GM23338 (cell line): ENCODE measurements at regions not wholly inside any gene's neighbourhood (a gene's known extent, or its start where the extent isn't known, plus 50 kb on each side); places are given as distances from the start of the nearest gene placed in this dataset.

Source experiments
- CREB1 ChIP-seq: fragments of 250-450 bp; sonication (Bioruptor Pico); IDR thresholded peaks from 2 replicates; pipeline ENCODE4 v1.5.0; 2020; ENCODE audit warnings: low read depth, mild to moderate bottlenecking, moderate library complexity
- CTCF ChIP-seq, 2 experiments: fragments of 200-600 bp in 1 of 2; sonication (generic) in 1 of 2; conservative IDR thresholded peaks; 2 replicates each; pipeline versions ENCODE4 v1.5.1 to v1.6.1; 2016 to 2017; ENCODE audit warnings: antibody characterized with exemption in 2 of 2, low read depth in 2 of 2, mild to moderate bottlenecking in 2 of 2, moderate library complexity in 1 of 2
- ETS1 ChIP-seq: IDR thresholded peaks from 2 replicates; pipeline ENCODE4 v1.6.1; 2016; ENCODE audit warnings: antibody characterized with exemption
- EZH2 ChIP-seq: fragments of 200-600 bp; sonication (generic); IDR thresholded peaks from one replicate; pipeline ENCODE4 v1.8.0; 2017; ENCODE audit warnings: antibody characterized with exemption, mild to moderate bottlenecking, low read depth; ENCODE audit not compliant: unreplicated experiment
- EZH2phosphoT487 ChIP-seq: fragments of 200-600 bp; sonication (generic); IDR thresholded peaks from one replicate; pipeline ENCODE4 v1.8.1; 2018; ENCODE audit warnings: antibody characterized with exemption; ENCODE audit not compliant: unreplicated experiment
- JUNB ChIP-seq: IDR thresholded peaks from one replicate; pipeline ENCODE4 v1.6.1; 2016; ENCODE audit warnings: antibody characterized with exemption; ENCODE audit not compliant: unreplicated experiment
- NANOG ChIP-seq: IDR thresholded peaks from 2 replicates; pipeline ENCODE4 v1.6.1; 2016; ENCODE audit warnings: antibody characterized with exemption, borderline replicate concordance
- POLR2AphosphoS5 ChIP-seq: IDR thresholded peaks from 2 replicates; pipeline ENCODE4 v1.6.1; 2016; ENCODE audit warnings: antibody characterized with exemption, low read depth
- REST ChIP-seq: IDR thresholded peaks from one replicate; pipeline ENCODE4 v1.6.1; 2018; ENCODE audit warnings: antibody characterized with exemption; ENCODE audit not compliant: unreplicated experiment
- STAT1 ChIP-seq: IDR thresholded peaks from one replicate; pipeline ENCODE4 v1.6.1; 2016; ENCODE audit warnings: antibody characterized with exemption; ENCODE audit not compliant: unreplicated experiment
- ZNF114 ChIP-seq: fragments of 250-450 bp; sonication (Bioruptor Pico); IDR thresholded peaks from 2 replicates; pipeline ENCODE4 v1.5.0; 2020; ENCODE audit warnings: mild to moderate bottlenecking, moderate library complexity
- ZNF331 ChIP-seq: fragments of 250-450 bp; sonication (Bioruptor Pico); IDR thresholded peaks from 2 replicates; pipeline ENCODE4 v1.5.0; 2020; ENCODE audit warnings: low read depth, mild to moderate bottlenecking, moderate library complexity
- ZNF462 ChIP-seq: fragments of 250-450 bp; sonication (Bioruptor Pico); IDR thresholded peaks from 2 replicates; pipeline ENCODE4 v1.5.0; 2020; ENCODE audit warnings: mild to moderate bottlenecking, moderate library complexity

DNA sequence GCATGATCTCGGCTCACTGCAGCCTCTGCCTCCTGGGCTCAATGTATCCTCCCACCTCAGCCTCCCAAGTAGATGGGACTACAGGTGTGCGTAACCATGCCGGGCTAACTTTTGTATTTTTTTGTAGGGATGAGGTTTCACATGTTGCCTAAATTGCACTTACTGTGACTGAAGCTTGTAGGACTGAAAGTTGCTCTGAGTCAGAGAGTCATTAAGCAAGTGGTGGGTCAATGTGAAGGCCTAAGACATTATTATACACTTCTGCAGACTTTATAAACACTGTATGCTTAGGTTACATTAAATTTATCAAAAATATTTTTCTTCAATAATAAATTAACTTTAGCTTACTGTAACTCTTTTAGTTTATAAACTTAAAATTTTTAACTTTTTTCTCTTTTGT lies 170.2 kb downstream of the FAT4 start:
- TF ChIP-seq REST (no peak), EZH2 (no peak), STAT1 (no peak), CTCF (conservative IDR thresholded peaks at IDR 0.05; ENCODE audit: low read depth in 2 of 2) (no peak), POLR2AphosphoS5 (no peak), CREB1 (CRISPR knock-in tag) (no peak), EZH2phosphoT487 (no peak), ETS1 (no peak), JUNB (no peak), ZNF114 (CRISPR knock-in tag) (no peak), ZNF331 (CRISPR knock-in tag) (no peak), NANOG (no peak), ZNF462 (no peak)
